NCI-H524 treated with DMSO at 0.1 percent for 48 hours (cell line): ENCODE measurements at regions not wholly inside any gene's neighbourhood (a gene's known extent, or its start where the extent isn't known, plus 50 kb on each side); places are given as distances from the start of the nearest gene placed in this dataset.
A peak's percentile ranks its signal among the peaks of the same experiment; 100 is the strongest.

ENCODE experiments used
- DNase-seq: peaks from one replicate; lab custom pipeline; 2025; lab: John Stamatoyannopoulos, UW

DNA sequence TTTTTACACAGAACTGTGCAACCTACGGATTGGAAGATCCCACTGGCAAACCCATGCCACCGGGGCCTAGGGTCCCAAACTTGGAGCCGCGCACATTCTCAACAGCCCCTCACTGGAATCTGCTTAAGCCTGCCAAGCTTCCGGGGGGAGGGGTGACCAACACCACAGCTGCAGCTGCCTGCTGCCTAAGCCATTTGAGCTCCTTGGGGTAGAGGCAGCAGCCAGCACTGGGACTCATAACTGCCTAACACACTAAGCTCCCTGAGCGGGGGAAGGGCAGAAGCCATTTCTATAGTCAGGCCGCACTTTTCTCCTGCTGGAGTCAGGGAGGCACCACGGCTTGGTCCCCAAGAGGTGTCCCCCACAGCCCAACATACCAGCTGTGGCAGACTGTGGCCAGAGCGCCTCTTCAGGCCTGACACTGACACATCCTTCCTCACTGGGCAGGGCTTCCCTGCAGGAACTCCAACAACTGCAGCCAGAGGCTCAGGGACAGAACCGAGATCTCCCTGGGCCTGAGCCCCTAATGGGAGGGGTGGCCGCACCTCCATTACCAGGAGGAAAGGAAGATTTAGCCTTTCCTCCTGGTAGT is 270.3 kb upstream of the ECI2 start:
- DNase-seq: no peak

DNA sequence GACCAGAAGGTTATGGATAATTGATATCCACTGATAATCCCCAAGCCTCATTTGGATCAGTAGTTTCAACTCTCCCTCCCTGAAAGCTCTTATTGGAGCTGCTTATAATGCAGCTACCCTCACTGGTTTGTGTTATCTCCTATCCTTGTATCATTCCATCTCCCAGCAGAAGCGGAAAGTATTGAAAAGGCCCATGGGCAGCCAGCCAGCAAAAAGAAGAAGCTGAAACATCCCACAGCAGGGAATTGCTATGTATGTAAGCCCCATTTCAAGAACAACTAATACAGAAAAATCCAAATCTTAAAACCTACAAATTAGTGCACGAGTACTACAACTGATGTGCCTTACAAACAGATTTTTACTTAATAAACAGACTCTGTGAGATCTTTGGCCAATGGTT is 269.0 kb upstream of the ECI2 start:
- no peak for DNase-seq

DNA sequence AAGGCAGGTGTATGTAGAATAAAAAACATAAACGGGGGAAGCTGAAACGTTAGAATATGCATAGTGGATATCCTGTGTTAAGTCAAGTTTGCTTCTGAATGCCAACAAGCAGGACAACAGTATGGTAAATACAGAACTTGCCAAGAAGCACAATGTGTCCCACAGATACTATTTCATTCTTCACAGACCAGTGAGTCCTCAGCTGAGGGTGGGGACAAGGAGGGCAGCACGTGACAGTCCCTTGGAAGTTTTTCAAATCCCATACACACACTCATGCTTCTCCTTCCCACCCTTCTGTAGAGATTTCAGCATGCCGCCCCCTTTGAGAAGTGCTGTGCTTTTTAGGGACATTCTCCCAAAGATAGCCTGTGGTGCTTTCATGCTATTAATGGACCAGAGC is 268.5 kb upstream of the ECI2 start:
- no peak for DNase-seq

DNA sequence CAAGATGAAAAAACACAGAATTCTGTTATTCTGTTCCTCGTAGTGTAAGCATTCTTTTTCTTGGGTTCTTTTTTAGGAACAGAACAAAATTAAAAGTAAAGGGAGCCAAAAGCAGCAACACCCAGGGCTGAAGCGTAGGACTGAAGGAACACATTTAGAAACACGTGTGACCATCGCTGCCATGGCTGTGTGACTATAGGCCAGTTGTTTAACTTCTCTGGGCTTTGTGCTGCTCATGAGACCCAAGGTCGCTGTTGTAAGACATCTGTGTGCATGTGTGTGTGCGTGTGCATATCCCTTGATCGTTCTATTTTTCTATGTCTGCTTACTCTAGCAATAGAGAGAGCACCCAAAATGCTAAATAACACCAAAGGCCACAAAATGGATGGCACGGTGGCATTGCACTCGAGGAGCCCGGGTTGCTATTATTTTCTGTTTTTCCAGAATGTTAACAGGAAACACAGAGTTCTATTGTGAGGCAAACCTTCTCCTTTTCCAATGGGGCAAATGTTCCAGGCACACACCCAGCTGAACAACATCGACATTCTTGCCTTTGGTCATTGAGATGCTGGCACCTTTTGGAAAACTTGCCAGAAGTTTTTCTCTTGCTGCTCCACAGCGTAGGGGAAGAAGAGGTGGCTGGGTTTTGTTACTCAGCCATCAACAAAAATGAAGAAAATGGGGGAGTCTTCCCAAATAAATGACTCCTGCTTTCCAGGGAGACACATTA is 267.8 kb upstream of the ECI2 start:
- DNase-seq: no peak

DNA sequence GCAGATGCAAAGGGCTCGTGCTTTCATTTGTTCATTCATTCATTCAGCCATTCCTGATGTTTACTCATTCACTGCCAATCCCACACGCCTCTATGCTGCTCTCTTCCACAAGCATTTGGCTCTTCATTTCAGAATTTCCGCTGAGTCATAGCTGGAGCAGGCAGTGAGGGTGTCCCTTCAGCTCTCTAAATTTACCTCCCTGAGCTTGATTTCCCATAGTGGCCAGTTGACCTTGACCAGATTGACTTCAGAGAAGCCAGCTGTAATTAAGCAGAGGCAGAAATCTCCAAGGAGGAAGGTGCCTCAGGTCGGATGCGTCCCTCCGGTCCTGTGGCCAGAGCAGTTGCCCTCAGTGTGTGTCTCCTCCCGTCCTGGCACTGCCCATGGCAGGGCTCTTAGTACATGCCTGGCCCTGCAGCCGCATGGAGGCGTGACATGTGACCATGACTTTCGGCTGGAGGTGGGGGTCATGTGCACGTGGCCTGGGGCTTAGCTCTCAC is 267.2 kb upstream of the ECI2 start:
- no peak for DNase-seq

DNA sequence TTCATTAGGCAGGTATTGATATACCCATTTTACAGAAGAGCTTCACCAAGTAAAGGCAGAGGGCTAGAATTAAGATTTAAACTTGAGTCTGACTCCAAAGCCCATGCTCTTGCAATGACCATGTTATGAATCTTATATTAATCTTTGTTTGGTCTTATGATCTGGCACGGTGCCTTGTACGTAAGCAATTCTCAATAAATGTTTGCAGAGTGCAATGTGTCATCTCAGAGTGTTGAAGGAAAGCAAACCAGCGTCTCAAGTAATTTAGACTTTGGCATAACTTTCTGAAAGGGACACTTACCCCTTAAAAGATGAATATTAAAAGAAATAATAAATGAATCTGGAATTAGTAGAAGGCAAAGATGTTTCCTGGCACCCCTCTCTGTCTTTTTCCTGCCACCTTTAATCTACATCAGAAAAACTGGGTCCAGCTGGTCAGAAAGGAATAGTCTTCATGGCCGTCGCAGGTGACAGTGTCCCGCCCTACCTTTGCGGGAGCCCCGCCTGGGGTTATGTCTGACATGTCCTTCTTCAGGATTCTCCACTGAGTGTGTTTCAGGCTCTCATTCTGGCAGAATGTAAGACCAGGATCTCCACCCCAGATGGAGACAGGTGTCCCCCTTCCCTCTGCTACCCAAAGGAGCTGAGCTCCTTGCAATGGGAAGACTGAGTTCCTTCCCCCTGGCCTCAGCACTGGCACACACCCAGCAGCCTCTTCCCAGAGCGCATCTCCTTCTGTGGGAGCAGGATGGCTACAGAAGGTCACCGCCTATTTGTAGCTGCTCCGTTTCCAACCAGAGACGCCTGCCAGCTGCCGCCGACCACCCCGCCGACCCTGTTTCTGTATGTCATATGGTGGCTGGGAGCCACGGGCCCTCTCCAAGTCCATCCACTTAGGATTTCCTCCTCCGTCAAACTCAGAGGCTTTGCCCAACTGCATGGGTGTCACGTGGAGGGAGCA is 266.3 kb upstream of the ECI2 start:
- no peak for DNase-seq

DNA sequence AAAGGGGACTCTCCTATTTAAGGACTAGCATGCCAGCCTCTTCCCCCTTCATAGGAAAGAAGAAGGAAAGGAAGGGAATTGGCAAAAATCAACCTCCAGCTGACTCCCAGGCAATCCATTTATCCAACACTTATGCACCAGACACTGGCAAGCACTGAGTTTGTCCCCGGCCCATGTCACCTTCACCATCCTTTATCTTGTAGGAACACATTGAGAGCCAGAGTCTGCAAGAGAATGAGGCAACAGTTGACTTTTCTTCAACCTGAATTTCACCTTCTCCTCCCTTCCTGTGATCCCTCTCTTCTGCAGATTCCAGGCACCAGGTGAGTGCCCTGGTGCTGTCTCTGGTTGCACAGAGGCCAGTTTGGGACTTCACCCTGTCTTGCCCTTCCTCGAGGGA is 264.3 kb upstream of the ECI2 start:
- no peak for DNase-seq

DNA sequence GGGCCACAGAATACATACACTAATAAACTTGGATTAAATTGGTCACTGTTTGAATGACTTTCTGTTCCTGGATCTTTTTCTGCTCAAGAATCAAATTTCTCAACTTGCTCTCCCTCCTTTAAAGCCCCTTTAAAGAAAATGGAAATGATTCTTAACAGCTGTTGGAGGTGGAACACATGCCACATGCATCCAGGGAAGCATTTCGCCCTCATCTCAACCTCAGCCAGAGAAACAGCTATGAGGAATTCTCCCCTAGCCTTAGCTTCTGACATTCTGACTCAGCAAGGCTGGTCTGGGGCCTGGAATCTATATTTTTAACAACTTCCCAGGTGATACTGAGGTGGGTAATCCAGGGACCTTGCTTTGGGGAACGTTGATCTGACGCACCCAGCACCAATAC is 263.4 kb upstream of the ECI2 start:
- no peak for DNase-seq

DNA sequence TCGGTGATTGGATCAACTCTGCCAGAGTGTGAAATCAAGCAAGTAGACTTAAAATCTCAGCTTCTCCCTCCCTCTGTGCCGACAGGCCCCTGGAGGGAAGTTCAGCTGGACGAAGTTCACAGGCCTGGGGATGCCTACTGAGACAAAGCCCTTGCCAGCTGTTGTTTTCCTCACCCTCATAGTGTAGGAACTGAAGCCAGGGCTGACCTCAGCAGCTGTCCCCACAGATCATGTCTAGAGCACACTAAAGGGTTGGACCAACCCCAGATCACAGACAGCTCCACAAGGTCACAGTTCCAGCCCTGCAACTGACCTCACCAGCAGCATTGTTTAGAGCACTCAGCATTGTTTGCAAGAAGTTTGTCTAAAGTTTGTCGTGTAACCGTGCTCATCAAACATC is 261.9 kb upstream of the ECI2 start:
- DNase-seq: no peak

DNA sequence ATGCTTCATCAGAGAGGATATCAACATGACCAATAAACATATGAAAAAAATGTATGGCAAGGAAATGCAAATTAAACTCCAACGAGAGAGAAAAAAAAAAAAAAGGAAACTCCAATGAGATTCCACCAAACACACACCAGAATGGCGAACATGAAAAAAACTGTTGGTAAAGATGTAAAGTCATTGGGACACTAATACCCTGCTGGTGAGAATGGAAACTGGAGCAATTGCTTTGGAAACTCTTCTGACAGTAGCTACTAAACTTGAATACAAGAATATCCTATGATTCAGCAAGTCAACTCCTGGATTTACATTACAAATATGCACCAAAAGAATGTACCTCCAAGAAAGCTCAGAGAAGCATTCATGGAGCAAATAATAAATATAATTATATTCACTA is 260.7 kb upstream of the ECI2 start:
- DNase-seq: no peak

DNA sequence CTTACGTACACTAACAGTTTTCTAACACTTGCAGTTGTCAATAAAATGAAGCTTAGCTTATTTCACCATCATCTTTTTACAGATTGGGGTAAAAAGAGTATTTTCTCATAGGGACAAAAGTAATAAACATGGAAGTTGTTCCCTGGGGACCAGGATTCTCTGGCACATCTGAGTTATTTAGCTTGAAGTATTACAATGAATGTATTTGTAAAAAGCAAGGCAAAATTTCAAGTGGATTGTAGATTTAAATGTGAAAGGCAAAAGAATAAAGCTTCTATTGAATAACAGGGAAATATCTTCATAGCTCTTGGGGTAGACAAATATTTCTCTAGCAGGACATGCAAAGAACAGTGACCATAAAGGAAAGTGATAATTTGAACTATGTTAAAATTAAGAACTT is 260.0 kb upstream of the ECI2 start:
- no peak for DNase-seq

DNA sequence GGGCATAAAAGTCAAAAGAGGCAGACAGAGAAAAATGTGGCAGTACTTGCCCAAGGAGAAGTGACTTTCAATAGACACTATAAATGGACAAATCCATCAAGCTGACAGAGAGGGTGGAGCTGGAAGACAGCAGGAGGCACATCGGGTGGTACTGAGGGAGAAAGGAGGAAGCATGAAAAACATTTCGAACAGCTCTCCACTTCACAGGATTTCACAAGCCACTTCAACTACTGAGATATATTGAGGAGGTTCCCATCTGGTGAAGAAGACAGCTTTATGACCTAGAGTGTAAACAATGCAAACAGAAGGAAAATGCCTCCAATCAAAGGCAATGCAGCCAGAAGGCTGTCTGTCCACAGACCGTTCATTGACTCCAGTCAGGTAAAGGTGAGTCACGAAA is 259.4 kb upstream of the ECI2 start:
- peak; percentile 95 for DNase-seq

DNA sequence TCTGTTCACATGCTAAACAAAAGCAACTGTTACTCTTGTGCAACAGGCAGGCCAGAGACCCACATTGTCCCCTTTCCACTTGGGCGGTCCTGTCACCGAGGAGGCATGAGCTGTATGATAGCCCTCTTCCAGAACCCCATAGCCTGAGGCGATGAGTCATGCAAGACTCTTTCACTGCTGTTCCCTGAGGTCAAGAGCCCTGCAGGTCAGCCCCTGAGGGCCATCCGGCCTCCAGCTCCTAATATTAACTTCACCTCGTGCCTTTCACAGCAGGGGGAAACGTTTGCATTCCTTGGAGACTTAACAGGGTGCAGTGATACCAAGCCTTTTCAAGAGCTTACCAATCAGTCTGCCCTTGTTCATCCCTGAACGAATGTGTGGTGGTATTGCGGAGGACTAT is 253.3 kb upstream of the ECI2 start:
- DNase-seq: no peak

DNA sequence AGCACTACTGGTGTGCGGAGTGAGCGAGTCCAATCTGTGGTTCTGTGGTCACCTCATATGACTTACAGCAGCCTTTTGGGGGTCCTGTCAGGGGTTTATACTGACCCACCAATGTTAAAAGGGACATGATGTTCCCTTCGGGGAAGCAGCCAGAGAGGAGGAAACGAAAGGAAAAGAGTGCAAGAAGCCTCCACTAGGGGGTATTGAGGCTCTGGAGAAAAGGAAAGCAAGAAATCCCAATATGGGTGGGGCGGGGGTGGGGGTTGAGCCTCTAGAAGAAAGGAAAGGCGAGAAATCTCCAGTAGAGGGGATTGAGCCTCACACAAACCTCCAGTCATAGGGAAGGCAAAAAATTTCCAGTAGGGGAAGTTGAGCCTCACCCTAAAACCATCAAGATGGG is 249.3 kb upstream of the ECI2 start:
- no peak for DNase-seq

DNA sequence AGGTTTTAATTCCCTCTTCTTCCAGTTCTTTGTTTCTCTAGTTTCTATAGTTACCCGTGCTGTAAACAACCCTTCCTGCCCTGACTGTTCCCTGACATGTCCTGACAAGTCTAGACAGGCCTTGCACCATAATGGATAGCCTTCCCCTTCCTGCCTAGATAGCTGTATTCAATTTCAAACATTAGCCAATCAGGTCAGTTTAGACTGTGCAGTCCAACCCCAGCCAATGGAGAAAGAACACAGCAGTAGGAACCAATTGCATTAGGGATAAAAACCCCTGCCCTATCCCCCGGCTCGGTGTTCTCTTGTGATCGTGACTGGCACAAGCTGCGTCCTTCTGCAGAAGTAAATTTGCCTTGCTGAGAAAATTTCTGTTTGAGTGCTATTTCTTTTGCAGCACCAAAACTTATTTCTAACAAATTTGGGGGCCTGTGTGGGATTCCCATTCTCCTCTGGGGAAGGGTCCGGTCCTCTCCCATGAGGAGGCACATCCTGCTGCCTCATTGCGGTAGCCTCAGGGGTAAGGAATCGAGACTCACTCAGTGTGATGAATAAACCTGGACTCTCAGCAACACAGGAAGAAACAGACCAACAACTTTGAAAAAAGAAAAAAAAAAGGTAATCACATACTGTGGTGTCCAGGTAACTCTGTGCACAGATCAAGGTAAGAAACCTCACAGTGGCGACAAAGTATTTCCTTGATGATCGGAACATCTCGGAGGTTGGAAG is 248.7 kb upstream of the ECI2 start:
- DNase-seq: no peak

DNA sequence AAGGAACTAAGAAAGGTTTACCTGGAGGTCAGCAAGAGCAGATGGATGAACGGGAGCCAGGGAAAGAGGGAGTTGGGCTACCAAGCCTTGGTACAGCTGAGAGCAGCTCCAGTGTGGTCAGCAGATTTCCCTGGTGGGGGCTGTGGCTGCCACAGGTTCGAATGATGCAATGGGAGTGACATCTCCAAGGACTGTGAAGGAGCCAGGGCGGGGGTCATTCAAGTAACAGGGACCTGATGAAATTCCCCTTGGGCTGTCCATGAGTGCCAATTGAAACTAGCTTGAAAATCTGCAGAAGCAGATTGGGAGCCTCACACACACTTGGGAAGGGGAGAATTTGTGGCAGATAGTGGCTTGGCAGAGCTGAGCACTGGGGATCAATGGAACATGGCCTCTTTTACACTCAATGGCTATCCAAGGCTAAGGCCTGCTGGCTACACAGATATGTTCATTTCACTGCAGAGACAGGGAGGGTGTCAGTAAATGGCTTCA is 247.0 kb upstream of the ECI2 start:
- no peak for DNase-seq

DNA sequence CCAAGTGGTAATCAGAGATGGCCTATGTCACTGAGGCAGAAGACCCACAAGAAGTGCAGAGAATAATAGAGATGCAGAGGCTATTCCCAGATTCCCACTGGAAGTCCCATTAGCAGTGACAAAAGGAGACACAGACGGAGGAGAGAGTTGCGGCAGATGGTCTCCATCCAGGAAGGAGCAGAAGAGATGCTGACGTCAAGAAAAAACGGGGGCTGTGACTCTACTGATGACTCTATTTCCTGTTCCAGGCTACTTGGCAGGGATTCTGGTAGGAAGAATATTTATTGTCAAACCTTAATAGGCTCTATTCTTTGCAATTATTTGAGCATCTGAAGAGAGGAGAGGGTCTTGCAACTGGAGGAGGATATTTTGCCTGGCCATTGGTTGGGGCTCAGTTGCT is 246.0 kb upstream of the ECI2 start:
- DNase-seq: no peak

DNA sequence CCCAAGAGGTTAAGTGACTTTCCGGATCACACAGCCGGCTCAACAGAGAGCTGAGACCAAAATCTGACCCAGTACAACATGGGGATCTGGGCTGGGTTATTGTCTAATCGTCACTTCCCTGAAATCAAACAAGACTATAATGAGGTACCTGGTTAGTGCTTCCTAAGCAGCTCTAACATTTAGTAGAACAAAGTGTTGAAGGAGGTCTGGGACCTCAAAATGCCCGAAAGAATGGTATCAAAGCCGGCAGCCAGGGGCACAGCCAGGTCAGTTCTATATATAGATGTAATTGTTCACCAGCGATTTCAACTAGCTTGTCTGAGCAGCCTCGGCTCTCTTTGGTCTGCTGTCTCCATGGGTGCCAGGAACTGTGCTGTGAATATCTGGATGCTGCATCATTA is 245.5 kb upstream of the ECI2 start:
- no peak for DNase-seq

DNA sequence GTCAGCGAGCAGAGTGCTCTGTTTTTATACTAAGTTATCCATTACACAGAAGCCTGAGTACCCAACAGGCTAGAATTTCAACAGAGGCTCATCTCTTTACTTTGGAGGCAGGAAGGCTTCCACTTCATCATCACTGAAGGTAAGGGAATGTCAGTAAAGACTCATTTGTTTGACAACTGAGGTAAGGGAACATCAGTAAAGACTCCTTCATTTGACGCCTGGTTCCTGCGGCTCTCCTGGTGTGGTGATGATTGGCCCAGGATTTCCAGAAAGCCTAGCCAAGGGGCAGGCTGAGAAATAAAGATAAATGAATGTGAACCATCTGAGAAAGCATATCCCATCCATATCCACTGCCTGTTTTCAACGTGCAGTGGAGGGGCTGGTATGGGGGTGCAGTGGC is 244.6 kb upstream of the ECI2 start:
- no peak for DNase-seq

DNA sequence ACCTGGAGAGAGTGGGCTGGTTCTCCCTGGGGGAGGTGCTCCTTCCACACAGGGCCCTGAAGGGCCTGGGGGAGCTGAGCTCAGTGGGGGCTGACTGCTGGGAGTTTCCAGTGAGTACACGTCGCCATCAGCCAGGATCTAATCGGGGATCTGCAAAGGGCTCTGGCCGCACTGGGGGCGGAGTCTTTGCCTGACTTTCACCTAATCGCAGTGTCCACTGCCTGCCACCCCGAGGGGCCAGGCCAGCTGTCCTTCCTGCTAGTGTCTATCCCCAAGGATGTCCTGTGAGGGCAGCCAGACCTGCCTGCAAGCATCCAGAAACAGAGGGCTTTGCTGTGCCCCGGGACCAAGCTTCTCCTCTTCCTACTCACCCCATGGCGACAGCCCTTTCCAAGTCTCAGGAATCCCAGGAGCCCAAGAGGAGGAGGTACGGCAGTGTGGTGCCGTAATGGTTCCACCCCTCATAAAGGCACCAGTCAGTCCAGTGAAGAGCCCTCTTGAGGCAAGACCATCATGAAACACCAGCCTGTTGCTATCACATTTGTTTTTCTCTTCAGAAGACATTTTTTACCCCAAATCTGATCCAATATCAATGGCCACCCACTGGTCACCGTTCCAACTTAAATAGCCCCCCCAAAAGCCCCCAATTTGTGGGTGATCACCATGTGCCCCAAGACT is 243.1 kb upstream of the ECI2 start:
- DNase-seq: no peak

DNA sequence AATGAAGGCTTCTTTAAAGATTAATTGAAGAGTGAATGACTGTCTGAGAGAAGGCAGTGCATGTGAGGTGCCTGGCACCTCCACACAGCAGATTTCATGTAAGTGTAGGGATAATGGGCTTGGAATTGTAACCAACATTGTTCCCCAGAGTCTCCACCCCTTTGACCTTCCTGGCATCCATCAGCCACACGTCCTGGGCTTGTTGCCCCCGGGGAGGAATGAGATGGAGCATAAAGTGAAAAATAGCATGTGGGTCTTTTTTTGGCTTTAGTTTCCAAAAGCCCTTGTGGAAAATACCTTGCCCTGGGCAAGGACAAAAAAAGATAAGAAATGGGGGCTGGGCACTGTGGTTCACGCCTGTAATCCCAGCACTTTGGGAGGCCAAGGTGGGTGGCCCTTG is 242.2 kb upstream of the ECI2 start:
- DNase-seq: no peak
